OCI-LY1 (cell line): ENCODE measurements at regions not wholly inside any gene's neighbourhood (a gene's known extent, or its start where the extent isn't known, plus 50 kb on each side); places are given as distances from the start of the nearest gene placed in this dataset.

Experiments used
- CTCF ChIP-seq: fragments of 200-600 bp; sonication (generic), shearing (Covaris generic); IDR thresholded peaks from 2 replicates; pipeline ENCODE4 v1.5.1; 2017; ENCODE audit warnings: mild to moderate bottlenecking, antibody characterized with exemption, low read length, moderate library complexity, mixed read lengths
- EZH2 ChIP-seq: fragments of 200-600 bp; sonication (generic), shearing (Covaris generic); IDR thresholded peaks from 2 replicates; pipeline ENCODE4 v1.8.0; 2017; ENCODE audit warnings: borderline replicate concordance, mixed run types, mild to moderate bottlenecking, antibody characterized with exemption, low read length, moderate library complexity, mixed read lengths

- TF ChIP-seq CTCF (no peak), EZH2 (no peak)
Observed at GRCh38 chr6:91447081-91447480, 860.2 kb upstream of the MAP3K7 start.
